ENCODE measurements at regions not wholly inside any gene's neighbourhood (a gene's known extent, or its start where the extent isn't known, plus 50 kb on each side); places are given as distances from the start of the nearest gene placed in this dataset.

- no peaks in the 10 kb centered on the region for H3K9me3 ChIP-seq (ENCODE audit: insufficient read depth, low read length, severe bottlenecking)
- no peak overlapping the region for H3K9ac ChIP-seq (ENCODE audit: low read depth, low read length)
- H3K4me1 ChIP-seq (ENCODE audit: insufficient read depth, low read length) = peaks cover 3% of the 10 kb centered on the region; the same call in 1 of the 2 replicates
- no peaks in the 10 kb centered on the region for H3K79me2 ChIP-seq (ENCODE audit: insufficient read depth, low read length)
- DNase-seq = no peak
- no peak for TF ChIP-seq EZH2 (IDR thresholded peaks at IDR 0.05; ENCODE audit: borderline replicate concordance, low read depth, low read length, severe bottlenecking)
- no peak for TF ChIP-seq CTCF (IDR thresholded peaks at IDR 0.05; ENCODE audit: borderline replicate concordance, extremely low read depth, low read length, poor library complexity, severe bottlenecking)
- H3K4me3 ChIP-seq (ENCODE audit: low read depth in 1 of 2, low read length in 2 of 2) = no peak overlapping the region
- H2AFZ ChIP-seq (ENCODE audit: low read depth, low read length) = no peak overlapping the region
- no peaks in the 10 kb centered on the region for H3K36me3 ChIP-seq (ENCODE audit: insufficient read depth, low read length)
- no peak overlapping the region for H3K27ac ChIP-seq (ENCODE audit: low read length)
- no peak for ATAC-seq (ENCODE audit: insufficient read depth, low read depth)
- no peak overlapping the region for H3K4me2 ChIP-seq (ENCODE audit: insufficient read depth, low read length)
- H3K27me3 ChIP-seq (ENCODE audit: insufficient read depth, low read length, poor library complexity) = no peaks in the 10 kb centered on the region
- no peaks in the 10 kb centered on the region for H4K20me1 ChIP-seq (ENCODE audit: insufficient read depth, low read length)
These were observed 165.0 kb downstream of the ZNF674 start for GRCh38 chrX:46380148-46380752.

GRCh38 chrX:46376246-46376885 lies 168.9 kb downstream of the ZNF674 start:
- Histone ChIP-seq H2AFZ (ENCODE audit: low read depth, low read length) (no peak overlapping the region), H3K27ac (ENCODE audit: low read length) (no peak overlapping the region)

GRCh38 chrX:46375831-46376230 lies 169.4 kb downstream of the ZNF674 start:
- H4K20me1 ChIP-seq (ENCODE audit: insufficient read depth, low read length) = no peaks in the 10 kb centered on the region
- H3K9ac ChIP-seq (ENCODE audit: low read depth, low read length) = no peak overlapping the region
- peaks cover 3% of the 10 kb centered on the region; the same call in 1 of the 2 replicates for H3K4me1 ChIP-seq (ENCODE audit: insufficient read depth, low read length)
- ATAC-seq (ENCODE audit: insufficient read depth, low read depth) = no peak
- H3K36me3 ChIP-seq (ENCODE audit: insufficient read depth, low read length) = no peaks in the 10 kb centered on the region
- no peaks in the 10 kb centered on the region for H3K27me3 ChIP-seq (ENCODE audit: insufficient read depth, low read length, poor library complexity)
- no peak overlapping the region for H3K27ac ChIP-seq (ENCODE audit: low read length)
- no peak for DNase-seq
- H3K9me3 ChIP-seq (ENCODE audit: insufficient read depth, low read length, severe bottlenecking) = no peaks in the 10 kb centered on the region
- no peak for TF ChIP-seq EZH2 (IDR thresholded peaks at IDR 0.05; ENCODE audit: borderline replicate concordance, low read depth, low read length, severe bottlenecking)
- TF ChIP-seq CTCF (IDR thresholded peaks at IDR 0.05; ENCODE audit: borderline replicate concordance, extremely low read depth, low read length, poor library complexity, severe bottlenecking) = no peak
- H3K4me2 ChIP-seq (ENCODE audit: insufficient read depth, low read length) = no peak overlapping the region
- H2AFZ ChIP-seq (ENCODE audit: low read depth, low read length) = no peak overlapping the region
- no peaks in the 10 kb centered on the region for H3K79me2 ChIP-seq (ENCODE audit: insufficient read depth, low read length)
- H3K4me3 ChIP-seq (ENCODE audit: low read depth in 1 of 2, low read length in 2 of 2) = no peak overlapping the region

More at GRCh38 chrX:46376246-46376885, 168.9 kb downstream of the ZNF674 start:
- Histone ChIP-seq H3K4me3 (ENCODE audit: low read depth in 1 of 2, low read length in 2 of 2) (no peak overlapping the region), H3K9ac (ENCODE audit: low read depth, low read length) (no peak overlapping the region), H3K36me3 (ENCODE audit: insufficient read depth, low read length) (no peaks in the 10 kb centered on the region), H3K27me3 (ENCODE audit: insufficient read depth, low read length, poor library complexity) (no peaks in the 10 kb centered on the region), H3K4me1 (ENCODE audit: insufficient read depth, low read length) (peaks cover 3% of the 10 kb centered on the region; the same call in 1 of the 2 replicates), H3K9me3 (ENCODE audit: insufficient read depth, low read length, severe bottlenecking) (no peaks in the 10 kb centered on the region), H3K4me2 (ENCODE audit: insufficient read depth, low read length) (no peak overlapping the region), H3K79me2 (ENCODE audit: insufficient read depth, low read length) (no peaks in the 10 kb centered on the region), H4K20me1 (ENCODE audit: insufficient read depth, low read length) (no peaks in the 10 kb centered on the region)
- TF ChIP-seq EZH2 (IDR thresholded peaks at IDR 0.05; ENCODE audit: borderline replicate concordance, low read depth, low read length, severe bottlenecking) (no peak), CTCF (IDR thresholded peaks at IDR 0.05; ENCODE audit: borderline replicate concordance, extremely low read depth, low read length, poor library complexity, severe bottlenecking) (peak; percentile 61)
- peak; percentile 47 for DNase-seq
- peak; percentile 82 for ATAC-seq (ENCODE audit: insufficient read depth, low read depth)
